ENCODE measurements at regions not wholly inside any gene's neighbourhood (a gene's known extent, or its start where the extent isn't known, plus 50 kb on each side); places are given as distances from the start of the nearest gene placed in this dataset.

DNA sequence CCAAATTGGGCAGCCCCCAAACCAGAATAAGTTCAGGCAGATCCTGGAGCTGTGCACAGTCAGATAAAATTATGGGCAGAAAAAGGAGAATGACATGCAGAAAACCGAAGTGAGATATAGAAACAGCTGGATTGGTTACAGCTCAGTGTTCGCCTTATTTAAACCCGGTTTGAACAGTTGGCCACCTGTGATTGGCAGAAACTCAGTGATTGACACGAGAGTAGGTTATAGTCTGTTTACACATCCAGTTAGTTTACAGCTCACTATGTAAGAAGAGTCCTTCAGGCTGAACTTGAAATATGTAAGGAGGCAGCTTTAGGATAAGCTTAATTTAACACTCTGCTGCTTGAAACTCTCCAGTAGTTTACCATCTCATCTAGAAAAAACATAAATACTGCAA, 271.6 kb upstream of the ARRDC4 start:
- TF ChIP-seq, protein P1, sequence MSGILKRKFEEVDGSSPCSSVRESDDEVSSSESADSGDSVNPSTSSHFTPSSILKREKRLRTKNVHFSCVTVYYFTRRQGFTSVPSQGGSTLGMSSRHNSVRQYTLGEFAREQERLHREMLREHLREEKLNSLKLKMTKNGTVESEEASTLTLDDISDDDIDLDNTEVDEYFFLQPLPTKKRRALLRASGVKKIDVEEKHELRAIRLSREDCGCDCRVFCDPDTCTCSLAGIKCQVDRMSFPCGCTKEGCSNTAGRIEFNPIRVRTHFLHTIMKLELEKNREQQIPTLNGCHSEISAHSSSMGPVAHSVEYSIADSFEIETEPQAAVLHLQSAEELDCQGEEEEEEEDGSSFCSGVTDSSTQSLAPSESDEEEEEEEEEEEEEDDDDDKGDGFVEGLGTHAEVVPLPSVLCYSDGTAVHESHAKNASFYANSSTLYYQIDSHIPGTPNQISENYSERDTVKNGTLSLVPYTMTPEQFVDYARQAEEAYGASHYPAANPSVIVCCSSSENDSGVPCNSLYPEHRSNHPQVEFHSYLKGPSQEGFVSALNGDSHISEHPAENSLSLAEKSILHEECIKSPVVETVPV (CRISPR knock-in tag; IDR thresholded peaks at IDR 0.05): no peak
- no peak for TF ChIP-seq ZNF70 (CRISPR knock-in tag; IDR thresholded peaks at IDR 0.05)
- TF ChIP-seq ZC3H10 (CRISPR knock-in tag; IDR thresholded peaks at IDR 0.05): no peak
- no peak for TF ChIP-seq CSDC2 (CRISPR knock-in tag; IDR thresholded peaks at IDR 0.05)
- no peak for TF ChIP-seq OSR1 (CRISPR knock-in tag; IDR thresholded peaks at IDR 0.05)
- no peak for TF ChIP-seq ZFP30 (CRISPR knock-in tag; IDR thresholded peaks at IDR 0.05)
- TF ChIP-seq, protein P2, sequence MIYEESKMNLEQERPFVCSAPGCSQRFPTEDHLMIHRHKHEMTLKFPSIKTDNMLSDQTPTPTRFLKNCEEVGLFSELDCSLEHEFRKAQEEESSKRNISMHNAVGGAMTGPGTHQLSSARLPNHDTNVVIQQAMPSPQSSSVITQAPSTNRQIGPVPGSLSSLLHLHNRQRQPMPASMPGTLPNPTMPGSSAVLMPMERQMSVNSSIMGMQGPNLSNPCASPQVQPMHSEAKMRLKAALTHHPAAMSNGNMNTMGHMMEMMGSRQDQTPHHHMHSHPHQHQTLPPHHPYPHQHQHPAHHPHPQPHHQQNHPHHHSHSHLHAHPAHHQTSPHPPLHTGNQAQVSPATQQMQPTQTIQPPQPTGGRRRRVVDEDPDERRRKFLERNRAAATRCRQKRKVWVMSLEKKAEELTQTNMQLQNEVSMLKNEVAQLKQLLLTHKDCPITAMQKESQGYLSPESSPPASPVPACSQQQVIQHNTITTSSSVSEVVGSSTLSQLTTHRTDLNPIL (CRISPR knock-in tag; IDR thresholded peaks at IDR 0.05; ENCODE audit: low read depth): no peak
- TF ChIP-seq, protein P3, sequence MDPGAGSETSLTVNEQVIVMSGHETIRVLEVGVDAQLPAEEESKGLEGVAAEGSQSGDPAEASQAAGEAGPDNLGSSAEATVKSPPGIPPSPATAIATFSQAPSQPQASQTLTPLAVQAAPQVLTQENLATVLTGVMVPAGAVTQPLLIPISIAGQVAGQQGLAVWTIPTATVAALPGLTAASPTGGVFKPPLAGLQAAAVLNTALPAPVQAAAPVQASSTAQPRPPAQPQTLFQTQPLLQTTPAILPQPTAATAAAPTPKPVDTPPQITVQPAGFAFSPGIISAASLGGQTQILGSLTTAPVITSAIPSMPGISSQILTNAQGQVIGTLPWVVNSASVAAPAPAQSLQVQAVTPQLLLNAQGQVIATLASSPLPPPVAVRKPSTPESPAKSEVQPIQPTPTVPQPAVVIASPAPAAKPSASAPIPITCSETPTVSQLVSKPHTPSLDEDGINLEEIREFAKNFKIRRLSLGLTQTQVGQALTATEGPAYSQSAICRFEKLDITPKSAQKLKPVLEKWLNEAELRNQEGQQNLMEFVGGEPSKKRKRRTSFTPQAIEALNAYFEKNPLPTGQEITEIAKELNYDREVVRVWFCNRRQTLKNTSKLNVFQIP (CRISPR knock-in tag; IDR thresholded peaks at IDR 0.05; ENCODE audit: borderline replicate concordance, low read depth): no peak
- TF ChIP-seq ARNTL (CRISPR knock-in tag; IDR thresholded peaks at IDR 0.05; ENCODE audit: borderline replicate concordance, low read depth): no peak
- TF ChIP-seq BACH2 (CRISPR knock-in tag; IDR thresholded peaks at IDR 0.05; ENCODE audit: borderline replicate concordance): no peak
- TF ChIP-seq ZNF8 (CRISPR knock-in tag; IDR thresholded peaks at IDR 0.05): no peak
- TF ChIP-seq GLIS3 (CRISPR knock-in tag; IDR thresholded peaks at IDR 0.05): no peak
- TF ChIP-seq RARB (CRISPR knock-in tag; IDR thresholded peaks at IDR 0.05): no peak
- TF ChIP-seq, protein P4, sequence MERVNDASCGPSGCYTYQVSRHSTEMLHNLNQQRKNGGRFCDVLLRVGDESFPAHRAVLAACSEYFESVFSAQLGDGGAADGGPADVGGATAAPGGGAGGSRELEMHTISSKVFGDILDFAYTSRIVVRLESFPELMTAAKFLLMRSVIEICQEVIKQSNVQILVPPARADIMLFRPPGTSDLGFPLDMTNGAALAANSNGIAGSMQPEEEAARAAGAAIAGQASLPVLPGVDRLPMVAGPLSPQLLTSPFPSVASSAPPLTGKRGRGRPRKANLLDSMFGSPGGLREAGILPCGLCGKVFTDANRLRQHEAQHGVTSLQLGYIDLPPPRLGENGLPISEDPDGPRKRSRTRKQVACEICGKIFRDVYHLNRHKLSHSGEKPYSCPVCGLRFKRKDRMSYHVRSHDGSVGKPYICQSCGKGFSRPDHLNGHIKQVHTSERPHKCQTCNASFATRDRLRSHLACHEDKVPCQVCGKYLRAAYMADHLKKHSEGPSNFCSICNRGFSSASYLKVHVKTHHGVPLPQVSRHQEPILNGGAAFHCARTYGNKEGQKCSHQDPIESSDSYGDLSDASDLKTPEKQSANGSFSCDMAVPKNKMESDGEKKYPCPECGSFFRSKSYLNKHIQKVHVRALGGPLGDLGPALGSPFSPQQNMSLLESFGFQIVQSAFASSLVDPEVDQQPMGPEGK (CRISPR knock-in tag; IDR thresholded peaks at IDR 0.05; ENCODE audit: borderline replicate concordance): no peak
- no peak for TF ChIP-seq PPARA (CRISPR knock-in tag; IDR thresholded peaks at IDR 0.05; ENCODE audit: borderline replicate concordance)
- TF ChIP-seq ESRRG (CRISPR knock-in tag; IDR thresholded peaks at IDR 0.05): no peak
- TF ChIP-seq SNAI2 (CRISPR knock-in tag; IDR thresholded peaks at IDR 0.05): no peak
- TF ChIP-seq, protein P5, sequence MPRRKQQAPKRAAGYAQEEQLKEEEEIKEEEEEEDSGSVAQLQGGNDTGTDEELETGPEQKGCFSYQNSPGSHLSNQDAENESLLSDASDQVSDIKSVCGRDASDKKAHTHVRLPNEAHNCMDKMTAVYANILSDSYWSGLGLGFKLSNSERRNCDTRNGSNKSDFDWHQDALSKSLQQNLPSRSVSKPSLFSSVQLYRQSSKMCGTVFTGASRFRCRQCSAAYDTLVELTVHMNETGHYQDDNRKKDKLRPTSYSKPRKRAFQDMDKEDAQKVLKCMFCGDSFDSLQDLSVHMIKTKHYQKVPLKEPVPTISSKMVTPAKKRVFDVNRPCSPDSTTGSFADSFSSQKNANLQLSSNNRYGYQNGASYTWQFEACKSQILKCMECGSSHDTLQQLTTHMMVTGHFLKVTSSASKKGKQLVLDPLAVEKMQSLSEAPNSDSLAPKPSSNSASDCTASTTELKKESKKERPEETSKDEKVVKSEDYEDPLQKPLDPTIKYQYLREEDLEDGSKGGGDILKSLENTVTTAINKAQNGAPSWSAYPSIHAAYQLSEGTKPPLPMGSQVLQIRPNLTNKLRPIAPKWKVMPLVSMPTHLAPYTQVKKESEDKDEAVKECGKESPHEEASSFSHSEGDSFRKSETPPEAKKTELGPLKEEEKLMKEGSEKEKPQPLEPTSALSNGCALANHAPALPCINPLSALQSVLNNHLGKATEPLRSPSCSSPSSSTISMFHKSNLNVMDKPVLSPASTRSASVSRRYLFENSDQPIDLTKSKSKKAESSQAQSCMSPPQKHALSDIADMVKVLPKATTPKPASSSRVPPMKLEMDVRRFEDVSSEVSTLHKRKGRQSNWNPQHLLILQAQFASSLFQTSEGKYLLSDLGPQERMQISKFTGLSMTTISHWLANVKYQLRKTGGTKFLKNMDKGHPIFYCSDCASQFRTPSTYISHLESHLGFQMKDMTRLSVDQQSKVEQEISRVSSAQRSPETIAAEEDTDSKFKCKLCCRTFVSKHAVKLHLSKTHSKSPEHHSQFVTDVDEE (CRISPR knock-in tag; IDR thresholded peaks at IDR 0.05): no peak
- TF ChIP-seq TOX (CRISPR knock-in tag; IDR thresholded peaks at IDR 0.05; ENCODE audit: borderline replicate concordance): no peak
- no peak for TF ChIP-seq ISL1 (CRISPR knock-in tag; IDR thresholded peaks at IDR 0.05)
- ATAC-seq: no peak

DNA sequence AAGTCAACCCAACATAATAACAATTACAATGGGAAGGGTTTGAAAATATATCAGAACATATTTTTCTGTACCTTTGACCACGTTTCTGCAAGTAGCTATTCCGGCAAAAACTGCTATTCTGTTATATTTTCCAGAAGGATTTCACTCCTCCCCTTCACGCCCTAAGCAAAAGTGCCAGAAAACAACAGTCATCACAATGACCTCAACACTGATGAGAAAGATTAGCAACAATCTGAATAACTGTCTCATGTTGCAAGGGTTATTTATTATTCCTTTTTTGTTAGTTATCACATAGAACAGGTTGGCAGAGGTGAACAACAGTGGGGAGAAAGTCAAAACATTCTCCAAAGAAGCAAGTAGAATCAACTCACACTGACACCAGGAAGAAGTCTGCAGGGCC, 269.4 kb upstream of the ARRDC4 start:
- TF ChIP-seq, protein P1 (CRISPR knock-in tag; IDR thresholded peaks at IDR 0.05): no peak
- TF ChIP-seq ZFP3 (CRISPR knock-in tag; IDR thresholded peaks at IDR 0.05) (no peak), CSDC2 (CRISPR knock-in tag; IDR thresholded peaks at IDR 0.05) (no peak)
- ATAC-seq: no peak

DNA sequence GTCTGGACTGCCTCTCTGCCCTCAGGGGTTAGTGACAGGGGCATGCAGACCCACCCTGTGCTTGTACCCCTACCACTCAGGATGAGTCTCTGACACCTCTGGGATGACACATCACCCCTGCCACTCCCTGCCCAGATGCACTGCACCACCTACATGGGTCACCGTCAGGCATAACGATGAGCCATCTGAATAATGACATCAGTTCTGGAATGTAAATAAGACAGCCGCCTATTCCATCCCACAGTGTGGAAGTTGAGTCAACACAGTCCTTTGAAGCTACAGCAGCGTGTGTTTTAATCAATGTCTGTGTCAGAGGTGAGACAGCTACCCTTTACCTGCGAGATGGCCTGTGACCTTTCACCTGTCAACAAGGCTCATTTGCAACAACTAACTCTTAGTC, 268.7 kb upstream of the ARRDC4 start:
- no peak for ATAC-seq
- TF ChIP-seq GLIS3 (CRISPR knock-in tag; IDR thresholded peaks at IDR 0.05) (no peak), BACH2 (CRISPR knock-in tag; IDR thresholded peaks at IDR 0.05; ENCODE audit: borderline replicate concordance) (no peak), RARB (CRISPR knock-in tag; IDR thresholded peaks at IDR 0.05) (no peak), OSR1 (CRISPR knock-in tag; IDR thresholded peaks at IDR 0.05) (no peak), ZNF8 (CRISPR knock-in tag; IDR thresholded peaks at IDR 0.05) (no peak), ARNTL (CRISPR knock-in tag; IDR thresholded peaks at IDR 0.05; ENCODE audit: borderline replicate concordance, low read depth) (no peak), ZNF70 (CRISPR knock-in tag; IDR thresholded peaks at IDR 0.05) (no peak), ZFP3 (CRISPR knock-in tag; IDR thresholded peaks at IDR 0.05) (no peak), TCF4 (CRISPR knock-in tag; IDR thresholded peaks at IDR 0.05; ENCODE audit: borderline replicate concordance) (no peak), PPARA (CRISPR knock-in tag; IDR thresholded peaks at IDR 0.05; ENCODE audit: borderline replicate concordance) (no peak)
- TF ChIP-seq, protein P1 (CRISPR knock-in tag; IDR thresholded peaks at IDR 0.05): no peak

Data from SK-N-SH treated with all-trans-retinoic acid at 6 μM for 48 hours (cell line).